ENCODE measurements at regions not wholly inside any gene's neighbourhood (a gene's known extent, or its start where the extent isn't known, plus 50 kb on each side); places are given as distances from the start of the nearest gene placed in this dataset.

GRCh38 chr3:127483005-127483641 is 107.4 kb downstream of the TPRA1 start:
- TF ChIP-seq MYC (IDR thresholded peaks at IDR 0.05; ENCODE audit: low read depth, low read length) (no peak), CTCF (IDR thresholded peaks at IDR 0.05; ENCODE audit: low read depth, low read length) (no peak), POLR2A (IDR thresholded peaks at IDR 0.05; ENCODE audit: extremely low read depth, insufficient read length) (no peak)

Data from NB4 (cell line).